Stimulated activated CD8-positive, alpha-beta memory T cell treated with anti-CD3 and anti-CD28 coated beads, Interleukin-15, amount 100 ng/mL, for 48 hours (primary cell): ENCODE measurements at regions not wholly inside any gene's neighbourhood (a gene's known extent, or its start where the extent isn't known, plus 50 kb on each side); places are given as distances from the start of the nearest gene placed in this dataset.
"Not testable (repeated sequence)": the region's sequence is repeated elsewhere in the genome, so short reads cannot be mapped to it uniquely, and the experiment has no call there.

Experiments used
- DNase-seq, 2 donors: peaks; one replicate each; pipeline ENCODE4 v3.0.0-alpha.2; 2020; ENCODE audit warnings: low read depth in 2 of 2

DNA sequence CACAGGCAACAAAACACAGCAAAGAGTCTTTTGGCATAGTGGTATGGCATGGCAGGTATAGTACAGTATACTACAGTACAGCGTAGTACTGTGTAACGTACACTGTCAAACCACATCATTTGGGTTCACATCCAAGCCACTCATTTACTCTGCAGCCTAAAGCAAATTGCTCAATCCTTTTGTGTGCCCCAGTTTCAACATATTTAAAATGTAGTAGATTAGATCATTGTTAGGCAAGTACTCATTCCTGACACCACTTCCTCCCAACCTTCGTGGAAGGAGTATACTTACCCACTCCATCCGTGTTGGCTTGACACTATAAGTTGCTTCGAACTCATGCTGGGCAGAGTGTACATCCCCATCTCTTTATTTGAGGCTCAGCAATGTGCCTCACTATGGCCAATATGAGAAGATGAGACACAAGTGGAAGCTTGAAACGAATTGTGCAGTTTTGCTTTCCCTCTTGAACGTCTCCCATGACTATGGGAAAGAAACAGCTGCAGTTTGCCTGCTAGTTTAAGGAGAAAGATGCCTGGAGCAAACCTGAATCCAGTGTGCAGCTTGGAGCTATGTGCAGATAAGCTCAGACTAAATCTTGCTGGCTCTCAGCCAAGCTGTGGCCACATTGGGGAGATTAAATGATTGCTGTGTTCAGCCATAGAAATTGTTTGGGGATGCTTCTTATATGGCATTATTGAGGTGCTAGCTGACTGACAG lies 85.7 kb upstream of the TBL1X start:
- DNase-seq = no peak

DNA sequence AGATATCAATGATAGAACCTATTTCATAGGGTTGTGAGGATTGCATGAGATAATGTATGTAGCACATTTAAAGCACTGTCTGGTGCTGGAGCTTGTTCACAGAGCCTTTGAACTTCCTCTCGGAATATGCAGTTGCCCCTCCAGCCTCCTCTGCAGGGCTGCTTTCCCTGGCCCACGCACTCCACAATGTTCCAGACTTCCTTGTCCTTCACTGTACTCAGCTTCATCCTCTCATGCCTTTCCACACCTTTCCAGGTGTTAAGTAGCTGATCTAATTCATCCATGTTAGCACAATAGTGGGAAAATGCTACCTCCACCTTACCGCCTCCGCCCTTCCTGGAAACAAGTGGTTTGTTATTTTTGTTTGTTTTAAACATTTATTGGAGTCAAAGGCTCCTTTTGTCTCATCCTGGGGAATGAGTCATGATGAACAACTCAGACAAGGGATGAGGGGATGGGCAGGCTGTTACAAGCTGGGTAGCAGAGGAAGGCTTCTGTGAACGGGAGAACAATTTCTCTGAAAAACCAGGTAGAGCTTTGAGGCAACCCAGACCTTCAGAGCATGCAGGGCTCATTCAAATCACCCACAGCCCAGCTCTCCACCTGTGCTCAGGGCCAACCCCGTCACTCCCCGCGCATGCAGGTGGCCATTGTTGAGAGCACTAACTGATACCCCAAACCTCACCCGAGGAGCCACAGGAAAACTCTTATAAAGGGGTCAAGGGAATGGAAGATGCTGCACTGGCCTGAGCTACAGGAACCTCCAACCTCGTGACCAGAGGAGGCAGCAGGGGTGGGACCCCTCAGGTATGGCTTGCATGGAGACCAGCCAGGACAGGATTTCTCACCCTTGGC lies 84.9 kb upstream of the TBL1X start:
- DNase-seq = no peak

DNA sequence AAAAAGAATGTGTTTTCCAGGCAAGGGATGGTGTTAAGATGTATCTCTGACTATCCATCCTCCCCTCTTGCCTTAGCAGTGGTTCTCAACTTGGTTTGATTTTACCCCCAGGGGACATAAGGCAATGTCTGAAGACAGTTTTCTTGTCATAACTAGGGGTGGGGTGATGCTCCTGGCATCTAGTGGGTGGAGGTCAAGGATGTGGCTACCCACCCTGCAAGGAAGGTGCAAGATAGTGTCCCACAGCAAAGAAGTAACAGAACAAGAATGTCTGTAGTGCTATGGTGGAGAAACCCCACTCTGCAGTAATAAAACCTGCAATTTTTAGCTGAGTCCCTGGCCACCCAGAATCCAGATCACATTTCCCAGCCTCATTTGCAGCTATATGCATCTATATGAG lies 81.2 kb upstream of the TBL1X start:
- no peak for DNase-seq

DNA sequence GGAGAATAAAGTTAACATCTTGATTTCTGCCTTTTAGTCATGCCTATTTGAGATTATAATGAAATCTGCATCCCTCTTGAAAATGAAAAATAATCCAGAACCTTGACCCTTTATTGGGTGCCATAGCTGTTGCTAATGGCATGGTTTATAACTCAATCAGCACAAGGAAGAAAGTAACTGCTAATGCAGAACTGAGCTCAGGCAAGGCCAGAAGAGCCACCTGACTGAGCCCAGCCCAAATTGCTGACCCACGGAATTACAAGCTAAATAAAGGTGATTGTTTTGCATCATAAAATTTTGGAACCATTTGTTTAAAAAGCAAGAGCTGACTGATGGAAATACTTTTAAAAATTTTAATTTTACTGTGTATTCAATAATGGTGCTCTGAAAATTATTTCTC lies 76.4 kb upstream of the TBL1X start:
- no peak for DNase-seq

DNA sequence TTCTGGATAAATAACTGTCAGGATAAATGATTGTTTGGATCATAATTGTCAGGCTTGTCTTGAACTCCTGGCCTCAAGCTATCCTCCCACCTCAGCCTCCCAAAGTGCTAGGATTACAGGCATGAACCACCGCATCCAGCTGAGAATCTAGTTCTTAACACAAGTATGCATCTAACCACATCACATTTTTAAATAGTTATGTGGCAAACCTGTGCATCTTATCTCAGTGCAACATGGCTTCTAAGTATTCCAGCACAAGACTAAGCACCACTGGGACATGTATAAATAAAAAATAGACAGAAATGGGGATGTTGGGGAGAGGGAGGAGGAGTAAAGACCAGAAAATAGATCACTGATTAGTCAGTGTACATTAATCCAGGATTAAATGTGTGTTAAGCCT lies 74.7 kb upstream of the TBL1X start:
- DNase-seq = no peak

DNA sequence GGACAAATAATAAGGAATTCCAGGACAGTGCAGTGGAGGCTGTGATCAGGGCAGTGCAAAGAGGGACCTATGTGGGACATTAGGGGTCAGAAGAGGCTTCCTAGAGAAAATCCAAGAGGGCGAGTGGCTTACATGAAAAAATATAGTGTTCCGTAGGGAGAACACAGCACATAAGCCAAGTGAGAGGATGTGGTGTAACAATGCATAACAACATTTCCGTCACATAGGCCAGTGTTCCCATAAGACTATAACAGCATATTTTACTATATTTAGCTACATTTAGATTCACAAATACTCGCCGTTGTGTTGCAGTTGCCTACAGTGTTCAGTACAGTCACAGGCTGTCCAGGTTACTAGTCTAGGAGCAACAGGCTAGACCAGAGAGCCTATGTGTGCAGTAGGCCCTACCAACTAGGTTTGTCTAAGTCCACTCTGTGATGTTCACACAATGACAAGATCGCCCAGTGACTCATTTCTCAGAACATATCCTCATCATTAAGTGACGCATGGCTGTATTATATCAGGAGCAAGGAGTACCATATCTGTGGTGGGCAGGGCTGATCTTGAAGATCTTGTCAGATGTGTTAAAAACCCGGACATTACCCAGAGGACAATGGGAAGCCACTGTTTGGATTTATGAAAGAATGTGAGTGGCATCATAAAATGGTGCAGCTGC lies 74.0 kb upstream of the TBL1X start:
- DNase-seq = no peak

DNA sequence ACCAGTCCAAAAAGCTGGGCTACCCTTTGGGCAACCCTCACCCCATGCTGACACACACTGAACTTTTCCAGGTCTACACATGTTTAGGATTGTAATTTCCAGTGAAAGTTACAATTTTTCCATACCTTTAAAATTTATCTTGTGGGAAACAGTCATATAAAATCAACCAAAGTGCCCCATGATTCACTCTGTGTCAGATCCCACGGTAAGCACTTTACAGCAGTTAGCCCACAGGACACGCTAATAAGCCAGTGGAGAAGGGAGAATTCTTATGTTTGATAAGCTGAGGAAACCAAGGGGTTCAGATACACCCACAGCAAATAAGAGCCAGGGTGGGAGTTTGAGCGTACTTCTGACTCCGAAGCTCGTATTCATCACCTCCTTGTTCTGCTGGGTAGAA lies 72.4 kb upstream of the TBL1X start:
- no peak for DNase-seq

DNA sequence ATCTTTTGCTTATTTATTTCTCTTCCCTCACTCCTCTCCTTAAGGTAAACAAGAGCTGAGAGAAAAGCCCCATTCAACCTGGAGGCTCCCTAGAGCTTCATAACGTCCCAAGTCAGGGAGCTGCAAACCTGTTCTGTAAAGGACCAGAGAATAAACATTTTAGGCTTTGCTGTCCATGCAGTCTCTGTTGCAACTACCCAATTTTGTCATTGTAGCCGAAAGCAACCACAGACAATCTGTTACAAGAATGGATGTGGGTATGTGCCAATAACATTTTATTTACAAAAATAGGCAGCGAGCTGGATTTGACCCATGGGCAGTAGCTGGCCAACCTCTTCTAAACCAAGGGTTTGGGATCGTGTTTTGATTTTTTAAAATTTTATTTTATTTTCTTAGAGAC lies 71.3 kb upstream of the TBL1X start:
- no peak for DNase-seq

DNA sequence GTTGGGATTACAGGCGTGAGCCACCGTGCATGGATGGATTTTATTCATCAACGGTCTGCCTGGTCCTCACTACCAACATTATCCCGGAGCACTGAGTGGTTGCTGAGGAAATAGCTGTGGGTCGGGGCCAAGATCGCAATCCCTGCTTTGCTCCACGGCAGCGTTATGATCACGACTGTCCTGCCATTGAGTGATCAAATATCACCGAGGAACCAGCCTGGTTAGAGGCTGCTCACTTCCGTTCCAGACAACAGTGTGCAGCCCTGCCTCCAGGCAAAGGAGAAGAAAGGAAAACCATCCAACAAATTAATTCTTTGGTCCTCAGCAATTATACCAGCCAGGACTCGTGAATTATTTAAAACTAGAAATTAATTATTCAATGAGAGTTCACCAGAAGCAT lies 70.6 kb upstream of the TBL1X start:
- no peak for DNase-seq

DNA sequence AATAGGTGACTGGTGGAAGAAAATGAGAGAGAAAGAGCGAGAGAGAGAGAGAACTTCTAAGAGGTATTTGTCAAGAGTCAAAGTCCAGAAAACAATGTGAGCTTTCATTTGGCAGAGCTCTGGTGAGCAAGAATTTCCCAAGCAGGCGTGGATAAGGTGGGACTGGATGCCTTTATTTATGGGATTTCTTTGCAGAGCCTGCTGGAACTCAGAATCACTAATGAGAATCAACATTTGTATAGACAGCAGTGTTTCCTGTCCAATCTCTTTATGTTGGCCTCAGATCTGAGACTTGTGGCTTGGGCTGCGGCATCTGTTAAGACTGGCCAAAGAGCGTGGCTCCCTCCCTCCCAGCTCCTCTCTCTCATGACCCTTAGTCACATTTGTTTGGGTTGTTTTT lies 67.9 kb upstream of the TBL1X start:
- no peak for DNase-seq

DNA sequence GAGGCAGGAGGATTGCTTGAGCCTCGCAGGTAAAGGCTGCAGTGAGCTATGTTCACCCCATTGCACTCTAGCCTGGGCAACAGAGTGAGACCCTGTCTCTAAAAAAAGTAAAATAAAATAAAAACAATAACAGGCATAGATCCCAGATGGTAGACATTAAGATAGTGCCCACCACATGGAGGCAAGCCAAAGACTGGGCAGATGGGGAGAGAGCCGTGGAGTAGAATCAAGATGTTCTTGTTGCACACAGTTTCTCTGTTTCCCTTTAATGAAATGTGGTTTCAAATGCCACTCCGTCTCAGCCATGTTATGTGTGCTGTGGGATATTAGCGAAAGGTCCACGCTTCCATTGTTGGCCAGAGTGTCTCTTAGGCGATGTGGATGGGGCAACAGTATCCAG lies 63.8 kb upstream of the TBL1X start:
- DNase-seq = no peak

DNA sequence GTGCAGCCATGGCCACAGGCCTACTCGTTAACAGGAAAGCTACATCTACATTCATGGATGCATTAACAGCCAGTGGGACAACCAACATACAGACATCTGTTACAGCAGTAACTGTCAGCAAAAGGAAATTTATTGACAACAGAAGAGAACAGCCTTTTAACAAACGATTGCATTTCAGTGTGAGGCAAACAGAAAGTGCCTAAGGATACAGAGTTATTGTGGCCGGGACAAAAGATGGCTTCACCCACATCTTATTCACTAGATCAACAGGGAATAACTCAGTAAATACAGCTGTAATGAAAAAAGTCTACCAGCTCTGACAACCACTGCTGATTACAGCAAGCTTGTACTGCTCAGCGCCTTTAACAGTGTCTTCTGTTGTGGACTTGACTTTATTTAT lies 61.5 kb upstream of the TBL1X start:
- DNase-seq = no peak

DNA sequence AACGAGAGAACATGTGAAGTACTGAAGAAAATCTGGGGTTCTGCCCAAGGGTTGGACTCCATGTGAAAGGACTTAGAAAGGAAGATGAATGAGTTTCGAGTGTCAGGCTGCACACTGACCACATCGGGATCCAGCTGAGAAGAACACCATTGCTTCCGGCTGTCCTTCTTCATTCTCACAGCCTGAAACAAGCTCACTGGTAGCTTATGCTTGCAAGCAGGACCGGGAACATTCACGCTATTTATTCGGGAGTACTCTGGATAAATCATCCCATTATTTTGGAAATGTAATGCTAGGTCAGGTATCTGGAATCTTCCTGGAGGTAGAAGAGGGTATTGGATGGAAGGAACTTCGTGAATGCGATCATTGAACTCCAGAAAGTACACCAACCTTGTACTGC lies 59.2 kb upstream of the TBL1X start:
- not testable (repeated sequence) for DNase-seq

DNA sequence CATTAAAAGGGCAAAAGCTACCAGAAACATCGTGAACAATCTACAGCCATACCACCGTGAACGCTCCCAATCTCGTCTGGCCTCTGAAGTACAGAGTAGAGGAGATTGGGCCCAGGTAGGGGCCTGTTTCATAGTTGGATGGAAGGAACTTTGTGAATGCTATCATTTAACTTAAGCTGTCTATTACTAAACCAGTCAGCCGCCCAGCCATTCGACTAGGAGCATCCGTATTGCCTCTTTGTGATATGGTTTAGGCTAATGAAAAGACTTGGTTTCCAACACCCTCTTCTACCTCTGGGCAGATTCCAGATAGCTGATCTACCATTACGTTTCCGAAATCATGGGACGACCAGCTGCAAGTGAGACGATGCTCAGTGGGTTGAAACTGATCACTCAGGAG lies 54.0 kb upstream of the TBL1X start:
- not testable (repeated sequence) for DNase-seq

DNA sequence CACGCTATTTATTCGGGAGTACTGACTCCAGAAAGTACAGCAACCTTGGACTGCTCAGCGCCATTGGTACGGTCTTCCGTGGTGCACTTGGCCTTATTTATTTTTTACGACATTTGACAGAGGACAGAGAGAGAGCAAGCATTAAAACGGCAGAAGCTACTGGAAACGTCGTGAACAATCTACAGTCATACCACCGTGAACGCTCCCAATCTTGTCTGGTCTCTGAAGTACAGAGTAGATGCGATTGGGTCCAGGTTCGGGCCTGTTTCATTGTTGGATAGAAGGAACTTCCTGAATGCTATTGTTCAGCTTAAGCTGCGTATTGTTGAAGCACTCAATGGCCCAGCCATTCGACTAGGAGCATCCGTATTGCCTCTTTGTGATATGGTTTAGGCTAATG lies 53.2 kb upstream of the TBL1X start:
- not testable (repeated sequence) for DNase-seq

DNA sequence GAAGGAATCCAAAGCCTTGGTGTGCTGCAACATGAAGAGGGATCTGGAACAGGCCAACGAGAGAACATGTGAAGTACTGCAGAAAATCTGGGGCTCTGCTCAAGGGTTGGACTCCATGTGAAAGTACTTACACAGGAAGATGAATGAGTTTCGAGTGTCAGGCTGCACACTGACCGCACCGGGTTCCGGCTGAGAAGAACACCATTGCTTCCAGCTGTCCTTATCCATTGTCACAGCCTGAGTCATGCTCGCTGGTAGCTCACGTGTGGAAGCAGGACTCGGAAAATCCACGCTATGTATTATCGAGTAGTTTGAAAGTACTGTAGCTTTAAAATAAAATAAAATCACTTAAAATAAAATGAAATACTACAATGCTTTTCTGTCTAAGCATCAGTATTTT lies 50.4 kb upstream of the TBL1X start:
- DNase-seq = no peak
